Hepatic stellate cell (primary cell): ENCODE measurements at regions not wholly inside any gene's neighbourhood (a gene's known extent, or its start where the extent isn't known, plus 50 kb on each side); places are given as distances from the start of the nearest gene placed in this dataset.

Experiments used
- DNase-seq: peaks from one replicate; pipeline ENCODE4 v3.0.0; 2011; ENCODE audit warnings: low spot score

DNA sequence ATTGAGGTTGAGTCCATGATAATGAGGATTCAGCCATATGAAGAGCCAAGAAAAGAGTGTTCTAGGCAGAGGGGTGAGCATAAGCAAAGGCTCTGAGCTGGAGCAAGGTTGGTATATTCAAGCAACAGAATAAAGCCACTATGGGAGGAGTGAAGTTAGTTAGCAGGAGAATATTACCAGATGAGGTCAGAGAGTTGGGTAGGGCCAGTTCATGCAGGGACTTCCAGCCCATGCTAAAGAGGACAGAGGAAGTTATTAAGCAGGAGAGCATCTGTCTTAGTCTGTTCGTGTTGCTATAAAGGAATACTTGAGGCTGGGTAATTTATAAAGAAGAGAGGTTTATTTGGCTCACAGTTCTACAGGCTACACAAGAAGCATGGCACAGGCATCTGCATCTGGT lies 57.1 kb upstream of the ATG10 start:
- no peak for DNase-seq

DNA sequence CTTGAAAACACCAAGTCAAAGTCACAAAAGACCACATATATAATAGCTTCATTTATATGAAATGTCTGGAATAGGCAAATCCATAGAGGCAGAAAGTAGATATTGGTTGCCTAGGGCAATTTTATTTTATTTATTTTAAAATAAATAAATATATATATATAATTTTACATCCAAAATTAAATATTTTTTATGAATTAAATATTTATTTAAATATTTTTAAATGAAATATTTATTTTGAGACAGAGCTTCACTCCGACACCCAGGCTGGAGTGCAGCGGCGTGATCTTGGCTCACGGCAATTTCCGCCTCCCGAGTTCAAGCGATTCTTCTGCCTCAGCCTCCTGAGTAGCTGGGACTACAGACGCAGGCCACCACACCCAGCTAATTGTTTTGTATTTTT lies 58.9 kb upstream of the ATG10 start:
- DNase-seq: no peak

DNA sequence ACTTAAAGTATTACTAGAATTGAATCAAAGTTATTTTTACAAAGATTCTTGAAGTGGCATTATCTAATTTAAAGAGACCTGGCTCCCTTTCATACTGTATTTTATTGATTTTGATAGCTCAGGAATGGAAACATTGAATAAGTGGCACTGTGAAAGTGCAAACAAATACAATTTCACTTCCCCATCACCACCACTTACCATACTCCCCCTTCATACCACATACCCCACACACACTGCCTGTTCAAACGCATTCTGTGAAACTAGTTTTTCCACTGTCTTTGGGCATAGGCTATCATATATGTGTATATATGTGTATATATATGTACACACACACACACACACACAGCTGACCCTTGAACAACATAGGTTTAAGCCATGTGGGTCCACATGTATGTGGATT lies 62.1 kb upstream of the ATG10 start:
- DNase-seq: no peak

DNA sequence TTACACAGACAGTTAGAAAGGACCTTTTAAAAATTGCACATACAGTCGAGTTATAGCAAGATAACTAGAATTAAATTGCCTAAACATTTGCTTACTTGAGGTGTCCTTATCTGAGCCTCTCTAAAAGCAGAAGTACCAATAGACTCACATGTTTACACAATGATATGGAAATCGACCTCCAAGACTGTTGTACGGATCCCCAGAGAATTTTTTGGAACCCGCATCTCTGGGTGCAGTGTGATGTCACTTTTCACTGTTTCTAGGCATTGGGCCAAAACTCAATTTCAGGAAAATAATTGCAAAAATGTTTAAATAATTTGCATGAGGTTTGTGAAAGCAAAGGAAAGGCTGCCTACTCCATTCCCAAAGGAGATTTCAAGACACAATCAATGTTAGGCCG lies 63.1 kb upstream of the ATG10 start:
- no peak for DNase-seq

- no peak for DNase-seq
These were observed 63.8 kb upstream of the ATG10 start for GRCh38 chr5:81908044-81908443.

DNA sequence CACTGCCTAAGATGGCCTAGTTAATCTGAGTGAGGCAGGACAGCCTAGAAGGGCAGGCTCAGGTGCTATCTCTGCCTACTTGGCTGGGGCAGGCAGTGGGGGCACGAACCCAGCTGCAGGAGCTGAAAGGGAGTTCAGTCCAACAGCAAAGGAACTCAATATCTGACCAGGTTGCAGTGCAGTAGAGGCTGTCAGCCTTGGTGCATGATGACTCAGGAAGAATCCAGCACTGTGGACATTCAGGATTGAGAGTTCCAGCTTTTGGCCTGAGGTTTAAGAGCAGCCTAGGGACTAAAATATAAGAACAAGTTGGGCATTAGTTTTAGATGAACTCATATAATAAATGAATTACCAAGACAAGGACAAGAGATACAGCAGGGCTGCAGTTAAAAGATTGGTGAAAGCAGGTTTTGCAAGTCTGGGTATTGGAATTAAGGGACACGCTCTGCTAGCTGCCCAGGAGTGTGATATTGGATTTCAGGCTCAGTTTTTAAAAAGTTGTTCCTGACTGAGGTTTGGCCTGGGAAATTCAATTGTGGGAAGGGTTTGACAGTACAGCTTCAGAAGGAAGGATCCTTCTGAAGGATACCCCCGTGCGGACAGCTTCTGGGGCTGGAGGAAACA lies 64.7 kb upstream of the ATG10 start:
- DNase-seq: no peak

GRCh38 chr5:81906086-81906485 lies 65.7 kb upstream of the ATG10 start:
- no peak for DNase-seq

DNA sequence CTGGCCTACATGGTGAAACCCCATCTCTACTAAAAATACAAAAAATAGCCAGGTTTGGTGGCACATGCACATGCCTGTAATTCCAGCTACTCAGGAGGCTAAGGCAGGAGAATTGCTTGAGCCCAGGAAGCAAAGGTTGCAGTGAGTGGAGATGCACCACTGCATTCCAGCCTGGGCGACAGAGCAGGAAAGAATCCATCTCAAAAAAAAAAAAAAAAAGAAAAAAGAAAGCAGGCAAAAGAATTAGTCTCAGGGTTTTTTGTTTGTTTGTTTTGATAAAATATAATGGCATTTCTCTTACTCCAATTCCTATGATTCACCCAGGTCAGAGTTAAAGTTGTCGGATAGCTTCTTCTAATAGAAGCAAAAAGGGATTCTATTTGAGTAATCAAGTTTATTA lies 67.0 kb upstream of the ATG10 start:
- peak; percentile 5 for DNase-seq

DNA sequence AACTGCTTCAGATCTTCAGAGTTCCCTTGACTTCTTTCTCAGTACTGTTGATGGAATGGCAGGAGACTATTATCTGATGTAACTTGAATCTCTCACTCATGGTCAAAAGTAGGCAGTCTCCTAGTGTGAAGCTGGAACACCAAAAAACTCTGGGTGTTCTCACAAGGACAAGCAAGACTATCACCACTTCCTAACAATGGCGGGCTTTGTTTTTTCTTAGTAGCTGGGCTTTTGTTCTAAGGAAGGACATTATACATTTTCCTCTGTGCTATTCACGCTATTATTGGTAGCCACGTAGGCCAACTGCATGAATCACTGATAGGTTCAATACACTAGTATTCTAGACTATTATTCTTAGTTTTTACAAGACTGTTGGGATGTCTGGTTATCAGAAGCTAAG lies 67.7 kb upstream of the ATG10 start:
- no peak for DNase-seq

GRCh38 chr5:81901586-81901985 lies 70.2 kb upstream of the ATG10 start:
- no peak for DNase-seq

DNA sequence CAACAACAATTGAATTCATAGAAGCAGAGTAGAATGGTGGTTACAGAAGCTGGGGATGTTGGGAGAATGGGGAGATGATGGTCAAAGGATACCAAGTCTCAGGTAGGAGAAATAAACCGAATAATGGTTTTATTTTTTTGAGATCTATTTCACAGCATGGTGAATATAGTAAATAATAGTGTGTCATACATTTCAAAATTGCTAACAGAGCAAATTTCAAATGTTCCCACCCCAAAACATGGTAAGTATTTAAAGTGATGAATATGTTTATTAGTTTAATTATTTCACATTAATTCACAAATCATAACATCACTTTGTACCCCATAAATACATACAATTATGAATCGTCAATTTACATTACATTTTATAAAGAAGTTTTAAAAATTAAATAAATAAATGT lies 72.7 kb upstream of the ATG10 start:
- DNase-seq: no peak

- DNase-seq: no peak
These were observed 73.4 kb upstream of the ATG10 start for GRCh38 chr5:81898403-81898802.

DNA sequence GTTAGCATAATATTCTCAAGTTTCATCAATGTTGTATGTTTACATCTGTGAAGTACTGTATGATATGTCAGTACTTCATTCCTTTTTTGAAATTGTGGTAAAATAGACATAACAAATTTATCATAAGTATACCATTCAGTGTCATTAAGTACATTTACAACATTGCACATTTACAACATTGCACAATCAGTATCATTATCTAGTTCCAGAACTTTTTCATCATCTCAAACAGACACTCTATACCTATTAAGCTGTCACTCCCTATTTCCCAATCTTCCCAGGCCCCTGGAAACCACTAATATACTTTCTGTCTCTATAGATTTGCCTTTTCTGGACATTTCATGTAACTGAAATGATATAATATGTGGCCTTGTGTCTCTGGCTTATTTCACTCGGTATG lies 75.1 kb upstream of the ATG10 start:
- DNase-seq: no peak

DNA sequence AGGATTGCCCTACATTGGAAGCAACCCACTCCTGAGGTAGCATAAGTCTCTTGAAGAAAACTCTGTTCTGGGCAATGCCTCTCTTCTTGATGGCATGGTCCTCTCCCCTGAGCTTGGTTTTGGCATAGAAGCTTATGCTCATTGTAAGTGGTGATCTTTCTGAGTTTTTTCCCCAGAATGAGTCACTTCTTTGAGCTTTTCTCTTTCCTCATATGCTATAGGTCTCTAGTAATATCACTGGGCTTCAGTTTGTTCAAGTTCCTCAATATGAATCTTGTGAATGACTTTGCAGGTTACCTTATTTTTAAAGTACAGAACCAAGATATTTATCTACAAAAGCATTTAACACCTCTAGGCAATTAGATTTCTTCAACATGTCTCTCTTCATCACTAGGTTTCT lies 76.5 kb upstream of the ATG10 start:
- DNase-seq: no peak

- DNase-seq: no peak
These were observed 77.9 kb upstream of the ATG10 start for GRCh38 chr5:81893961-81894360.

DNA sequence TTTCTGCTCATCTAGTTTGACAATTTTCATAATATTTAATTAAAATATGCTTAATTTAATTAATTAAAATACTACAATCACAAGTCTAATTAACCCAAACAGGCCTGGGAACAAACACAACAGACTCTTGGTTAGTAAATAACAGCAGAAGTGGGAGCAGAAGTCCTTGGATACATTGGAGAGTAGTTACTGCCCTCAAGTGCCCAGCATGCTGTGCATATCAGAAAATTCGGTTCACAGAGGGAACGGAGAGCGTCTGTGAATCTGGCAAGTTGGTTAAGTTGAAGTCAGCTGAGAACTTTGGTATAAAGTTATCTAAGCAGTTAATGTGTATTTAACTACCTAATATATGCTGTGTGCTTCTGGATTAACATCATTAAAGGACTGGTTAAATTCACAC lies 87.0 kb upstream of the ATG10 start:
- no peak for DNase-seq

DNA sequence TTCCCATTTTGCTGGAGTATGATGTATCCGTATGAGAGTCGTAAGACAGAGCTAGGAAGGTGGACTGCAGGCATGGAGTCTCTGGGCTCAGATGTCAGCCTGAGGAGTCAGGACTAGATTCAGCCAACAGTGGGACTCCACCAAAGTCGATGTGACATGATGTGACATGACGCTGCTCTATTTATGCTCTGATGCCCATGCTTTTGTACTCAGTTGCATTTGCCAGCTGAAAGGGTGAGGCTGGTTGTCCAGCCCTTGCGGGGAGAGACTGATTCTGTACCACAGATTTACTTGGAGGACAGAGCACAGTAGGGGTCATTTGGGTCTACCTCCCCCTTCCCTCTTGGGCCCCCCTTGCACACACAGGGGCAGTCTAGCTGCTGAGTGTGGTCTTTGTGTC lies 88.5 kb upstream of the ATG10 start:
- DNase-seq: no peak

- DNase-seq: no peak
These were observed 90.2 kb upstream of the ATG10 start for GRCh38 chr5:81881595-81881994.

- DNase-seq: no peak
These were observed 91.9 kb upstream of the ATG10 start for GRCh38 chr5:81879936-81880335.

- no peak for DNase-seq
These were observed 93.5 kb upstream of the ATG10 start for GRCh38 chr5:81878333-81878732.

GRCh38 chr5:81866994-81867393 lies 104.8 kb upstream of the ATG10 start:
- DNase-seq: no peak

DNA sequence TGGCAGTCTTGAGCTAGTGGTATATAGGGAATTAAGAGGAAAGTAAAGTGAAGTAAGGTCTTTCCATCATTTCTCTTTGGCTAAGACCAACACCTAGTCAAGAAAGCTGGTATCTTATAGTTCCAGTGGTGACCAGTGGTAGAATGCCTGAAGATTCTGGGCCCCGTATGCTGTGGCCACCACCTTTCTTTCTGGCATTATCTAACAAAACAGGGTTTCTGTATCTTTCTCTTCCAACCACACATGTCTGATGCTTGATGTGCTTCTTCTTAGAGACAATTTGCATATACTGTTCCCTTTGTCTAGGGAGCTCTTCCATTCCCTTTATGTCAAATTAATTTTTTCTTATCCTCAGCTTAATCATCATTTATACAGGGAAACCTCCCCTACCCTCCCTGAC lies 109.9 kb upstream of the SSBP2 start:
- DNase-seq: no peak

DNA sequence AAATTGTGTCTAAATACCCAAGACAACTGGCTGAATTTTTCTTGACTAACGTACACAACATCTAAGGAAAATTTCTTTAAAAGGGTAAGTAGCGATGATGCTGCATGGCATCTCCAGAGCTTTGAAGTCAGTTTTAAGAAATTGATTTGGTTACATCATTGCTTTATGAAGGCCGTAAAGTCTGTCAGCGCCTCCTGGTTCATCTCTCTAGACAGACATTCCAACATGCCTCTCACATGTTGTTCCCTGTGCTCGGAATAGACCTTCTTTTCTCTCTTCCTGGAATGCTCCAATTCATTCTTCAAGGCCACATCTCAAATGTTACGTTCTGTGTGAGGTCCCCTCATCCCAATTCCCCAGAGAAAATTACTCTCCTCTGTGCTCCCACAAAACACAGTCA lies 108.7 kb upstream of the SSBP2 start:
- no peak for DNase-seq

- DNase-seq: no peak
These were observed 106.3 kb upstream of the SSBP2 start for GRCh38 chr5:81856948-81857928.
